SK-N-SH (cell line): ENCODE measurements at regions not wholly inside any gene's neighbourhood (a gene's known extent, or its start where the extent isn't known, plus 50 kb on each side); places are given as distances from the start of the nearest gene placed in this dataset.

Experiments used
- CTCF ChIP-seq: fragments of 200-600 bp; sonication (generic); IDR thresholded peaks from 2 replicates; pipeline ENCODE4 v1.6.1; 2017; ENCODE audit warnings: antibody characterized with exemption, mild to moderate bottlenecking, moderate library complexity
- NRF1 ChIP-seq: IDR thresholded peaks from 2 replicates; pipeline ENCODE4 v1.6.1; 2012; ENCODE audit warnings: low read depth, mild to moderate bottlenecking, low read length
- USF2 ChIP-seq: fragments of 150-350 bp; IDR thresholded peaks from 2 replicates; pipeline ENCODE4 v1.6.1; 2017; ENCODE audit warnings: antibody characterized with exemption, low read length, low read depth, borderline replicate concordance

- no peak for TF ChIP-seq NRF1
- no peak for TF ChIP-seq USF2
- no peak for TF ChIP-seq CTCF
Measured at GRCh38 chr1:22342734-22343191, 108.9 kb upstream of the ZBTB40 start.
